ENCODE measurements at regions not wholly inside any gene's neighbourhood (a gene's known extent, or its start where the extent isn't known, plus 50 kb on each side); places are given as distances from the start of the nearest gene placed in this dataset.

DNA sequence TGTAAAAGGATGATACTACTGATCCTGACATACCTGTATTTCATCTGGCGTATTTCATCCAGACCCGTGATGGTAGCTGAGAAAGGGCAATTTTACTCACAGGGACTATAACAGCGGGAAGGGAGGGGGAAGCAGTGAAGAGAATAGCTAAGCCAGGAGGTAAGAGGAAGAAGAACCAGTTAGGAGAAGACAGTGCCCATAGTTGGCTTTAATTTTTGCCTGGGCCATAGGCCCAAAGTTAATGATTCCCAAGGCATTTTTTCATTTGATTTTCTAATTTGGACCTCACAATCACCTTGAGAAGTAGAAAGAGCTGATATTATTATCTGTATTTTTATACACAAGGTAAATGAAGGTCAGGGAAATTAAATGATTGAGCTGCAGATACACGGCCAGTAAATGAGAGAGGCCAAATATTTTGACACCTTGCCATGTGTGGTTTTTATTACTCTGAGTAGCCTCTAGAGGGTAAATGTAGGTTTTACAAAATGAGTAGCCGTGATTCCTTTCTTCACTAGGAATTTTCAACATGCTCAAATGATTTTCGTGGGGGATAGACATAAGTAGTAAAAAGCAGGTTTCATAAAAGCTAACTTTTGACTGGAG, 382.2 kb downstream of the FUT8 start:
- TF ChIP-seq, protein P1, sequence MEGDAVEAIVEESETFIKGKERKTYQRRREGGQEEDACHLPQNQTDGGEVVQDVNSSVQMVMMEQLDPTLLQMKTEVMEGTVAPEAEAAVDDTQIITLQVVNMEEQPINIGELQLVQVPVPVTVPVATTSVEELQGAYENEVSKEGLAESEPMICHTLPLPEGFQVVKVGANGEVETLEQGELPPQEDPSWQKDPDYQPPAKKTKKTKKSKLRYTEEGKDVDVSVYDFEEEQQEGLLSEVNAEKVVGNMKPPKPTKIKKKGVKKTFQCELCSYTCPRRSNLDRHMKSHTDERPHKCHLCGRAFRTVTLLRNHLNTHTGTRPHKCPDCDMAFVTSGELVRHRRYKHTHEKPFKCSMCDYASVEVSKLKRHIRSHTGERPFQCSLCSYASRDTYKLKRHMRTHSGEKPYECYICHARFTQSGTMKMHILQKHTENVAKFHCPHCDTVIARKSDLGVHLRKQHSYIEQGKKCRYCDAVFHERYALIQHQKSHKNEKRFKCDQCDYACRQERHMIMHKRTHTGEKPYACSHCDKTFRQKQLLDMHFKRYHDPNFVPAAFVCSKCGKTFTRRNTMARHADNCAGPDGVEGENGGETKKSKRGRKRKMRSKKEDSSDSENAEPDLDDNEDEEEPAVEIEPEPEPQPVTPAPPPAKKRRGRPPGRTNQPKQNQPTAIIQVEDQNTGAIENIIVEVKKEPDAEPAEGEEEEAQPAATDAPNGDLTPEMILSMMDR (IDR thresholded peaks at IDR 0.05; ENCODE audit: insufficient read depth, low read length, missing control alignments), result no peak
- DNase-seq (ENCODE audit: low read depth, low spot score), result no peak
- ChIA-PET CTCF (interaction anchor here (1.1 to 5.5 kb wide), 2 partner anchors 30 to 361 kb away, joined by 3 to 24 read pairs; no protein-coding TSS in a partner anchor), POLR2A (no interaction called here)
- H3K4me3 ChIP-seq (ENCODE audit: low read depth, low read length), result no peak overlapping the region

DNA sequence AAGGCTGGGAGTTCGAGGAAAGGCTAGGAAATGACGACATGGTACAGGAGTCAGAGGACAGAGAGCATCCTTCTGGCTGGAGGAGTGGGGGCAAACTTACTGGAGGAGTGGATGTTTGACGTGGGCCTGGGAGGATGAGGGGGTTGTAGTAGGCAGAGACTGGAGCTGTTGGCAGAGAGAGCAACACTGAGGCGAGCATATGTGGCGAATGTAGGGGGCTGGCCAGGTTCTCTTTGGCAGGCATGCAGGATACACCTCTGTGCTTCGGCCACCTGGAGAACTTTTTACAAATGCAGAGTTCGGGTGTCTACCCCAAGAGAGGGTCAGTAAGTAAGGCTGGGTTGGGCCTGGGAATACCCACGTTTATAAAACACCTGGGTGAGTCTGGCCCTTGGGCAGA, 385.7 kb downstream of the FUT8 start:
- ChIA-PET POLR2A (no interaction called here), CTCF (no interaction called here)
- DNase-seq (ENCODE audit: low read depth, low spot score), result no peak
- no peak overlapping the region for H3K4me3 ChIP-seq (ENCODE audit: low read depth, low read length)
- TF ChIP-seq, protein P1 (IDR thresholded peaks at IDR 0.05; ENCODE audit: insufficient read depth, low read length, missing control alignments), result no peak

DNA sequence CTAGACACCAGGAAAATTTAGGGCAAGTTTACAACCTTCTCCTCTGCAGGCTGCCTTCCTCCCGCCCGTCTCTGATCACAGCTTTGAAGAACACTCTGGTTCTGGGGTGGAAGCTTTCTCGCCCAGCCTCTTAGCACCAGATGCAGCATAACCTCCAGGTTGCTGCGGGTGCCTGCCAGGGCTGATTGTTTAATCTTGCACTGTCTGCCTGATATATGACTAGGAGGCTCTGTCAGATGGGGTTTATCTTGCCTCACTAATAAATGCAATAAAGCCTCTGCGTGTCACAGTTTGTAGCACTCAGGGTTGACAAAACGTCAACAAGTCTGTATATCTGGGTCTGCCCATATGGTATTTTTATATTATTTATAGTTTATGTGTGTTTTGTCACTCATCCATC, 388.2 kb downstream of the FUT8 start:
- ChIA-PET POLR2A (no interaction called here), CTCF (interaction anchor here (1.3 kb wide), 1 partner anchor 24 kb away, joined by 5 read pairs; no protein-coding TSS in a partner anchor)
- DNase-seq (ENCODE audit: low read depth, low spot score), result no peak
- TF ChIP-seq, protein P1 (IDR thresholded peaks at IDR 0.05; ENCODE audit: insufficient read depth, low read length, missing control alignments), result no peak
- H3K4me3 ChIP-seq (ENCODE audit: low read depth, low read length), result no peak overlapping the region

DNA sequence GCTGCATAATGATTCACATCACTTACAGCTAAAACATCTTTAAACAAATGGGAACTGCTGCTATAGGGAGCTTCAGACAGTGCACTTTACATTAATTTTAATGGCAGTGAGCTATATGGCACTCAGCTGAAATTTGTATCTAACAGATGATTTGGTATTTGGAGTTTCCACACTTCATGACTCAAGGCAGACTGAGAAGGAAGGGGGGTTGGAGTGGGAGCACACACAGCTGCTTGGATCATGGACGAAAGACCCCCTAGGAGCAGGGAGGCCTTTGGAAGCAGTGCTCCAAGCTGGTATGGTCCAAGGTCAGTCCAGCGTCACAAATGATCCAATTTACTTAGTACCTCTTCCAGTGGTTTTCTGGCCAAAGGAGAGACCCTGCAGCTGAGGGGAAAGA, 389.7 kb downstream of the FUT8 start:
- ChIA-PET POLR2A (no interaction called here), CTCF (no interaction called here)
- TF ChIP-seq, protein P1 (IDR thresholded peaks at IDR 0.05; ENCODE audit: insufficient read depth, low read length, missing control alignments), result no peak
- no peak overlapping the region for H3K4me3 ChIP-seq (ENCODE audit: low read depth, low read length)
- DNase-seq (ENCODE audit: low read depth, low spot score), result no peak

DNA sequence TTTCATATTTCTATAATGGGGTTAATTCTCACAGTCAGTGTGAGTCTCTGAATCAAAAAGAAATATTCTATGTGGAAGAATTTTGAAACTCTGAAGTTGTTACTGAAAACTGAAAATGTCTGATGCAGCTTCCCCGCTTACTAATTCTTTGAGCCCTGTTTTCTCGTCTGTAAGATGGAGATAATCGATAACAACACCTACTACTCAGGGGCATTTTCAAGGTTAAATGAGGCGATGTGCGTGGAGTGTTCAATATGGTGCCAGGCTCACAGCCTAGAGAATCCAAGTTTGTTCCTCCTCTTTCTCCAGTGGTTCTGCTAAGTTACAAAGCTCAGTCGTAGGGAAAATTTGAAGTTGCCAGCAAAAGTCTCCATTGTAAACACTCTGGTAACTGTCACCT, 391.4 kb downstream of the FUT8 start:
- DNase-seq (ENCODE audit: low read depth, low spot score), result no peak
- CTCF ChIA-PET, result interaction anchor here (2.8 kb wide), 1 partner anchor 21 kb away, joined by 13 read pairs; no protein-coding TSS in a partner anchor
- POLR2A ChIA-PET, result no interaction called here

DNA sequence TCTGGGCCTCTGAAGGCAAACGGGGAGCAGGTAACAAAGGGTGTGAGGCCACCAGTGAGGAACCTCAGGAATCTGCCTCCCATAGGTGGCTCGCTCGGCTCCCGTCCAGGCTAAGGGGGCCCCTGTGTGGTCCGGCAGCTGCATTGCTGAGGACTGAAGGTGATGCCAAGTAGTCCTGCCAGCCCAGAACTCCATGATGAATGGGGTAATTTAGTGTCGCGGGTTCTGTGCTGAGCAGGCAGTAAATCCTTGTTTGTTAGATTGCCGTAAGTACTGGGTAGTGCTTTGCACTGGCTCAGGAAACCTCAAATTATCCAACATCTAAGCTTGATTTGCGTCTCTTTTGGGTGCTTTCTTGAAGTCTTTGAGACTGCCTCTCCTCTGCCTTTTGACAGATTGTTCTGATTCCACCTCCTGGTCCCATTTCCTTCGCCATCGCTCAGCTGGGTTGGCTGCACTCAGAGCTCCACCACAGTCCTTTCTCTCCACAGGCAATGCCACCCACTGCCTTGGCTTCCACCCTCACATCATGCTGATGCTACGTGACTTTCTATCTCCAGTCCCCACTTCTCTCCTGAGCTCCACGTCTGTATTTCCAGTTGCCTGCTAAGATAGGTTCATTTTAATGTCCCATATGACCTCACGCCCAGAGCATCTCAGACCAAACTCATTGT, 392.0 kb downstream of the FUT8 start:
- TF ChIP-seq, protein P1 (IDR thresholded peaks at IDR 0.05; ENCODE audit: insufficient read depth, low read length, missing control alignments), result no peak
- ChIA-PET CTCF (interaction anchor here (2.8 kb wide), 1 partner anchor 20 kb away, joined by 13 read pairs; no protein-coding TSS in a partner anchor), POLR2A (no interaction called here)
- no peak for DNase-seq (ENCODE audit: low read depth, low spot score)
- H3K4me3 ChIP-seq (ENCODE audit: low read depth, low read length), result no peak overlapping the region

More for the DNA sequence above, 391.4 kb downstream of the FUT8 start:
- no peak overlapping the region for H3K4me3 ChIP-seq (ENCODE audit: low read depth, low read length)
- TF ChIP-seq, protein P1 (IDR thresholded peaks at IDR 0.05; ENCODE audit: insufficient read depth, low read length, missing control alignments), result no peak

Data from AG04449 (cell line).